Spleen (tissue), 11 donors: ENCODE measurements at regions not wholly inside any gene's neighbourhood (a gene's known extent, or its start where the extent isn't known, plus 50 kb on each side); places are given as distances from the start of the nearest gene placed in this dataset.

ENCODE experiments used
- DNase-seq: peaks from one replicate; pipeline ENCODE4 v3.0.0-alpha.2; 2020
- H3K27ac ChIP-seq, 8 donors: fragments of 200-600 bp; sonication (generic) in 7 of 8; 1 replicate in 4 of 8; 2 replicates in 4 of 8; pipeline versions ENCODE4 v1.5.0 to v1.8.0; 2016 to 2021; ENCODE audit warnings: inconsistent platforms in 4 of 8, mild to moderate bottlenecking in 4 of 8, moderate library complexity in 1 of 8
- H3K27me3 ChIP-seq, 7 donors: fragments of 200-600 bp; sonication (generic) in 6 of 7; replicated peaks in 1 of 7; 1 replicate in 4 of 7; 2 replicates in 3 of 7; pipeline versions ENCODE4 v1.5.0 to v1.8.0; 2016 to 2021; ENCODE audit warnings: inconsistent platforms in 3 of 7, mild to moderate bottlenecking in 1 of 7
- H3K36me3 ChIP-seq, 6 donors: fragments of 200-600 bp; sonication (generic) in 5 of 6; 1 replicate in 4 of 6; 2 replicates in 2 of 6; pipeline versions ENCODE4 v1.5.0 to v1.8.0; 2016 to 2021; ENCODE audit warnings: inconsistent platforms in 2 of 6
- H3K4me1 ChIP-seq, 6 donors: fragments of 200-600 bp; sonication (generic) in 5 of 6; 1 replicate in 3 of 6; 2 replicates in 3 of 6; pipeline versions ENCODE4 v1.5.0 to v1.8.0; 2016 to 2021; ENCODE audit warnings: inconsistent platforms in 3 of 6
- H3K4me3 ChIP-seq, 8 donors: fragments of 200-600 bp; sonication (generic) in 7 of 8; 1 replicate in 4 of 8; 2 replicates in 4 of 8; pipeline versions ENCODE4 v1.5.0 to v1.8.0; 2016 to 2021; ENCODE audit warnings: inconsistent platforms in 4 of 8, mild to moderate bottlenecking in 4 of 8, moderate library complexity in 2 of 8
- H3K9me3 ChIP-seq, 8 donors: fragments of 200-600 bp; sonication (generic) in 7 of 8; 1 replicate in 4 of 8; 2 replicates in 4 of 8; pipeline versions ENCODE4 v1.5.0 to v1.8.0; 2016 to 2021; ENCODE audit warnings: inconsistent platforms in 4 of 8
- CTCF ChIP-seq, 11 experiments: fragments of 200-600 bp in 7 of 11; fragments of 450-650 bp in 4 of 11; sonication (generic) in 4 of 11; IDR thresholded peaks in 8 of 11; conservative IDR thresholded peaks in 3 of 11; 1 replicate in 7 of 11; 2 replicates in 4 of 11; pipeline versions ENCODE4 v1.4.0 to v1.8.0; 2016 to 2021; ENCODE audit warnings: antibody characterized with exemption in 11 of 11, inconsistent platforms in 4 of 11, mild to moderate bottlenecking in 1 of 11
- POLR2A ChIP-seq, 3 donors: fragments of 450-650 bp; IDR thresholded peaks; one replicate each; pipeline ENCODE4 v1.5.1; 2017; ENCODE audit warnings: antibody characterized with exemption in 3 of 3, mild to moderate bottlenecking in 1 of 3
- POLR2AphosphoS5 ChIP-seq, 3 donors: sonication (generic); formaldehyde crosslinking; IDR thresholded peaks; one replicate each; pipeline ENCODE4 v1.5.1; 2017; ENCODE audit warnings: antibody characterized with exemption in 3 of 3
- WGBS, 5 donors: extraction: QIAGEN DNeasy Blood & Tissue Kit in 3 of 5; methylation state at CpG; one replicate each; pipeline versions ENCODE4 v1.1.5 to v1.1.7; 2013 to 2018; 5-methylcytosine and 5-hydroxymethylcytosine counted together
- intact Hi-C: fragments of 100-400 bp; cut with DNase I; formaldehyde crosslinking; loops from one replicate; pipeline ENCODE4 v1.15.0; 2023; ENCODE audit warnings: low total_unique reads
- donor health status: healthy with polysubstance abuse.
- donor health status: DM: no; HTN: no; CAD: no; lungs with moderate emphysema.
- donor health status: DM: no; HTN: no; CAD: no.
- donor health status: Bipolar disorder and iron deficiency.
- donor health status: healthy.
- donor health status: DM: no; HTN: no; CAD: no.
- donor health status: DM: yes; HTN: yes; CAD: no.

GRCh38 chr12:71240946-71241345, 83.1 kb upstream of the TSPAN8 start:
- Histone ChIP-seq H3K27ac (no peak overlapping the region), H3K27me3 (no peaks in the 10 kb centered on the region), H3K9me3 (no peaks in the 10 kb centered on the region), H3K4me3 (no peak overlapping the region), H3K4me1 (no peaks in the 10 kb centered on the region), H3K36me3 (no peaks in the 10 kb centered on the region)
- WGBS, 5 donors: 71 to 91% (median 80%) methylated on average over 3 of the region's 3 CpGs
- TF ChIP-seq POLR2A (IDR thresholded peaks at IDR 0.05) (no peak), POLR2AphosphoS5 (IDR thresholded peaks at IDR 0.05) (no peak), CTCF (IDR thresholded peaks at IDR 0.05 in 8 of 11, conservative IDR thresholded peaks at IDR 0.05 in 3 of 11) (no peak)
- intact Hi-C loops: no loop called here
- DNase-seq: no peak

DNA sequence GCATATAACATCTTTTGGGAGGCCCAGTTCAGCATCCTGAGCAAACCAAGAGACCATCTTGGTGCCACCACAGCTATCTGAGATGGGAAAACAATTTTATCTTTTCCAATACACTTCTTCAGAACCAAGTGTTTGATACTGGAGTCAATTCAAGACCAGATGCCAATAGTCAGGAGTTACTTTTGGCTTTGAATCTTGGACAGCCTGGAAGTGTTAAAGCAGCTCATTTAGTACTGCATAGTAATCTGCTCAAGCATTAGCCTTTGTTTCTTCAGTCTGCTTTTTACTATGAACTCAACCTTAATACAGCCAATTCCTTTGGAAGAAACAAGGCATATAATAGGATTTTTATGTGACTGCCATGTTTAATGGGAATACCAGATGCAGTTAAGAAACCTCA, 81.9 kb upstream of the TSPAN8 start:
- Histone ChIP-seq H3K27me3 (no peaks in the 10 kb centered on the region), H3K4me1 (no peaks in the 10 kb centered on the region), H3K36me3 (no peaks in the 10 kb centered on the region), H3K9me3 (no peaks in the 10 kb centered on the region), H3K27ac (no peak overlapping the region), H3K4me3 (no peak overlapping the region)
- DNase-seq: no peak
- intact Hi-C loops: no loop called here
- no peak for TF ChIP-seq POLR2A (IDR thresholded peaks at IDR 0.05)
- no peak for TF ChIP-seq CTCF (IDR thresholded peaks at IDR 0.05 in 8 of 11, conservative IDR thresholded peaks at IDR 0.05 in 3 of 11)
- TF ChIP-seq POLR2AphosphoS5 (IDR thresholded peaks at IDR 0.05): no peak

DNA sequence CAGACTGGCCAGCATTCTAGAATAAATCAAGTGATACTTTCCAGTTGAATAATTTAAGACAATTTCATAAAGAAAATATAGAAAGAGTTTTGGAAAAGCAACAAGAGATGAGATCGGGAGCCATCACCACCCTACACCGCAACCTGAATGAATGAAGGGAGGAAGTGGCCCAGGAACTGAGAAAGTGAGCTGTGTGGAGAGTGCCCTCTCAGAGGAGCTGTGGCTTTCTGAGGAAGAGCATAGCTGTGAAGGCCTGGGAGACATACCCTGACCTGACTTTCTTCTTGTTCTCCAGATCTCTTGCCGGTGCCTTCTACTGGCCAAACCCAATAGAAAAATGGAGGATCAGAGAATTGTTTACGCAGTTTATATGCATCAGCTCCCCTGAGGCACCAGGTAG, 79.3 kb upstream of the TSPAN8 start:
- WGBS, 5 donors: 85 to 91% (median 90%) methylated on average over 4 of the region's 4 CpGs
- H3K36me3 ChIP-seq: no peaks in the 10 kb centered on the region
- H3K27me3 ChIP-seq: no peaks in the 10 kb centered on the region
- no peaks in the 10 kb centered on the region for H3K4me1 ChIP-seq
- no peak overlapping the region for H3K4me3 ChIP-seq
- no peak overlapping the region for H3K27ac ChIP-seq
- intact Hi-C loops: no loop called here
- peaks cover 0 to 6% (median 0%) of the 10 kb centered on the region in 8 donors for H3K9me3 ChIP-seq
- no peak for DNase-seq
- TF ChIP-seq POLR2AphosphoS5 (IDR thresholded peaks at IDR 0.05) (no peak), POLR2A (IDR thresholded peaks at IDR 0.05) (no peak), CTCF (IDR thresholded peaks at IDR 0.05 in 8 of 11, conservative IDR thresholded peaks at IDR 0.05 in 3 of 11) (no peak)

DNA sequence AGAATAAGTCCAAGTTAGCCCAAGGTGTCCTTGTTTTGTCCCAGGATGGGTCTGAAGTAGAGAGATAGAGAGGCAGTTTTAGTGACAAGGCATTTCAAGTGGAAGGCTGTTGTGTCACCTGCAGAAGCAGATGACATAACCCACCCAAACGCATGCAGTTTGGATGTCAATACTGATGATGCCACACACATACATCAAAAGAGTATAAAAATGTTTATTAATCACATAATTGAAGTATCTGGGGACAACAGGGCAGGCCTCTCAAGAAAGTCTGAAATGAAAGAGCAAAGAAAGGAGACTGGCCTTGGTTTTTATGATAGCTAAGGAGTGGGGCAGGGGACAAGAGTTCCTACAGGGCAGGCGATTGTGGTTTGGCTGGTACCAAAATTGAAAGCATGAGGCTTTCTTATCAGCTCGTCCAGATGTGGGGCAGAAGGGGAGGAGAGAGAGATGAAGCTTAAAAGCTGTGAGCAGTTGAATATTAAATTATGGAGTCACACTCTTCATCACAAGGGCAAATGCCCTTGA, 78.4 kb upstream of the TSPAN8 start:
- DNase-seq: no peak
- intact Hi-C loops: no loop called here
- TF ChIP-seq POLR2AphosphoS5 (IDR thresholded peaks at IDR 0.05) (no peak), POLR2A (IDR thresholded peaks at IDR 0.05) (no peak), CTCF (IDR thresholded peaks at IDR 0.05 in 8 of 11, conservative IDR thresholded peaks at IDR 0.05 in 3 of 11) (no peak)
- H3K4me1 ChIP-seq: no peaks in the 10 kb centered on the region
- H3K9me3 ChIP-seq: peaks cover 0 to 6% (median 0%) of the 10 kb centered on the region in 8 donors
- 26 to 45% (median 31%) methylated on average over 3 of the region's 3 CpGs for WGBS, 5 donors
- H3K27me3 ChIP-seq: no peaks in the 10 kb centered on the region
- H3K4me3 ChIP-seq: no peak overlapping the region
- H3K27ac ChIP-seq: no peak overlapping the region
- H3K36me3 ChIP-seq: no peaks in the 10 kb centered on the region
